ENCODE measurements at regions not wholly inside any gene's neighbourhood (a gene's known extent, or its start where the extent isn't known, plus 50 kb on each side); places are given as distances from the start of the nearest gene placed in this dataset.

- Histone ChIP-seq H3K9me3 (no peaks in the 10 kb centered on the region), H3K4me1 (no peaks in the 10 kb centered on the region), H3K27me3 (no peaks in the 10 kb centered on the region), H3K27ac (no peak overlapping the region), H3K36me3 (ENCODE audit: low read depth, missing control alignments) (no peaks in the 10 kb centered on the region), H3K4me3 (no peak overlapping the region)
- 80 to 91% methylated on average over 5 of the region's 5 CpGs for WGBS, 2 donors
- TF ChIP-seq POLR2A (IDR thresholded peaks at IDR 0.05) (no peak), CTCF (IDR thresholded peaks at IDR 0.05) (no peak)
- DNase-seq: no peak
- intact Hi-C loops (cut with DNase I; ENCODE audit: low total_unique reads): no loop called here
These were observed 103.2 kb upstream of the PARP11 start for GRCh38 chr12:3976351-3976938.

- Histone ChIP-seq H3K9me3 (no peaks in the 10 kb centered on the region), H3K4me1 (no peaks in the 10 kb centered on the region), H3K27ac (no peak overlapping the region), H3K4me3 (no peak overlapping the region), H3K27me3 (no peaks in the 10 kb centered on the region), H3K36me3 (ENCODE audit: low read depth, missing control alignments) (no peaks in the 10 kb centered on the region)
- no peak for DNase-seq
- intact Hi-C loops (cut with DNase I; ENCODE audit: low total_unique reads): no loop called here
- WGBS, 2 donors: 83 to 86% methylated on average over 3 of the region's 3 CpGs
- TF ChIP-seq CTCF (IDR thresholded peaks at IDR 0.05) (no peak), POLR2A (IDR thresholded peaks at IDR 0.05) (no peak)
These were observed 102.5 kb upstream of the PARP11 start for GRCh38 chr12:3975652-3976051.

- no peak for TF ChIP-seq POLR2A (IDR thresholded peaks at IDR 0.05)
- TF ChIP-seq CTCF (IDR thresholded peaks at IDR 0.05): no peak
- H3K27ac ChIP-seq: no peak overlapping the region
- DNase-seq: no peak
- intact Hi-C loops (cut with DNase I; ENCODE audit: low total_unique reads): no loop called here
- no peaks in the 10 kb centered on the region for H3K27me3 ChIP-seq
- no peaks in the 10 kb centered on the region for H3K36me3 ChIP-seq (ENCODE audit: low read depth, missing control alignments)
- H3K4me3 ChIP-seq: no peak overlapping the region
- no peaks in the 10 kb centered on the region for H3K4me1 ChIP-seq
- 81 to 90% methylated on average over 8 of the region's 8 CpGs for WGBS, 2 donors
- no peaks in the 10 kb centered on the region for H3K9me3 ChIP-seq
These were observed 101.7 kb upstream of the PARP11 start for GRCh38 chr12:3974883-3975282.

GRCh38 chr12:3973973-3974644 is 100.9 kb upstream of the PARP11 start:
- DNase-seq: no peak
- intact Hi-C loops (cut with DNase I; ENCODE audit: low total_unique reads): no loop called here
- Histone ChIP-seq H3K4me1 (no peaks in the 10 kb centered on the region), H3K4me3 (no peak overlapping the region), H3K36me3 (ENCODE audit: low read depth, missing control alignments) (no peaks in the 10 kb centered on the region), H3K9me3 (no peaks in the 10 kb centered on the region), H3K27me3 (no peaks in the 10 kb centered on the region), H3K27ac (no peak overlapping the region)
- 69 to 73% methylated on average over 4 of the region's 4 CpGs for WGBS, 2 donors
- no peak for TF ChIP-seq CTCF (IDR thresholded peaks at IDR 0.05)
- no peak for TF ChIP-seq POLR2A (IDR thresholded peaks at IDR 0.05)

Measured in testis (tissue), 2 donors.